ENCODE measurements at regions not wholly inside any gene's neighbourhood (a gene's known extent, or its start where the extent isn't known, plus 50 kb on each side); places are given as distances from the start of the nearest gene placed in this dataset.

DNA sequence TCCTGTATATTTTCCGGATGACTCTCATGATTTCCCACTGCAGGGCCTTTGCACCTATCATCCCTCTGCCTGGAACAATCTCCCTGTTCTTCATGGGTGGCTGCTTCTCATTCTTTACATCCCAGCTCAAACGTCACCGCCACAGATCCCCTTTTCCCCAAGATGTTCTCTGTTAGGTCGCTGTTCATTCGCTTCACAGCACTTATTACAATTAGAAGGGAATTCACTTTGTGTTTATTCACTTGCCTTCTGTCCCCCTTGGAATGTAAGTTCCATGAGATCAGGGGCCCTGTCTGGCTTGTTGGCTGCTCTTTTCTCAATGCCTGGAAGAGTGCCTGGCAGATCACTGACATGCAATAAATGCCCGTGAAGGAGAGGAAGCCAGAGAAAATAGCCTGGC, 106.7 kb downstream of the FOXI3 start:
- Histone ChIP-seq H3K9me3 (ENCODE audit: insufficient read depth, low read length) (no peaks in the 10 kb centered on the region), H3K9ac (ENCODE audit: insufficient read length, low read depth) (no peak overlapping the region), H3K27me3 (ENCODE audit: insufficient read depth, insufficient read length) (peaks cover 3% of the 10 kb centered on the region), H3K4me3 (ENCODE audit: insufficient read length, low read depth) (no peak overlapping the region), H3K4me1 (ENCODE audit: insufficient read depth, insufficient read length) (peaks cover 4% of the 10 kb centered on the region), H3K36me3 (ENCODE audit: insufficient read depth, insufficient read length, low read length) (no peaks in the 10 kb centered on the region)
- DNase-seq (ENCODE audit: low read depth, low spot score), result no peak
- no peak for TF ChIP-seq ZNF274 (IDR thresholded peaks at IDR 0.05; ENCODE audit: low read depth, low read length)
- no peak for TF ChIP-seq YY1 (IDR thresholded peaks at IDR 0.05; ENCODE audit: insufficient read depth, insufficient read length)
- TF ChIP-seq SUZ12 (IDR thresholded peaks at IDR 0.05; ENCODE audit: extremely low read depth, insufficient read depth, insufficient read length), result no peak

DNA sequence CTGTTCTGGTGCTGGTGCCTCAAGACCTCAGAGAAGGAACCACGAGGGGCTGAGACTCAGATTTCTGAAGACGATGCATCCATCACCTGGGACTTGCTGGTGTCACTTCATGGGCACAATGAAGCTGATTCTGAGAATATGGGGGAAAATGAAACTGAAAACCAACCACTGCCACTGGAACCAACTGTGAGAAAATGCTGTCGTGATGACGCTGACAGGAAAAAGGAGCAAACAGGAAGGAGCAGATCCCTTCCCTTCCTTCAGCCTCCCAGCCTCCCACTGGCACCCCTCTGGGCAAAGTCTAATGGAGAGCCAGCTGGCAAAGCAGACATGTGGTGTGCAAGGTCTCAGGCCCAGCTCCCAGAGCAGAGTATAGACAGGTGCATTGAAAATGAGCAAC, 109.7 kb downstream of the FOXI3 start:
- no peak for DNase-seq (ENCODE audit: low read depth, low spot score)
- Histone ChIP-seq H3K9ac (ENCODE audit: insufficient read length, low read depth) (no peak overlapping the region), H3K4me1 (ENCODE audit: insufficient read depth, insufficient read length) (no peaks in the 10 kb centered on the region), H3K27me3 (ENCODE audit: insufficient read depth, insufficient read length) (peaks cover 1% of the 10 kb centered on the region), H3K9me3 (ENCODE audit: insufficient read depth, low read length) (no peaks in the 10 kb centered on the region), H3K36me3 (ENCODE audit: insufficient read depth, insufficient read length, low read length) (no peaks in the 10 kb centered on the region), H3K4me3 (ENCODE audit: insufficient read length, low read depth) (no peak overlapping the region)
- no peak for TF ChIP-seq YY1 (IDR thresholded peaks at IDR 0.05; ENCODE audit: insufficient read depth, insufficient read length)
- no peak for TF ChIP-seq ZNF274 (IDR thresholded peaks at IDR 0.05; ENCODE audit: low read depth, low read length)
- no peak for TF ChIP-seq SUZ12 (IDR thresholded peaks at IDR 0.05; ENCODE audit: extremely low read depth, insufficient read depth, insufficient read length)

DNA sequence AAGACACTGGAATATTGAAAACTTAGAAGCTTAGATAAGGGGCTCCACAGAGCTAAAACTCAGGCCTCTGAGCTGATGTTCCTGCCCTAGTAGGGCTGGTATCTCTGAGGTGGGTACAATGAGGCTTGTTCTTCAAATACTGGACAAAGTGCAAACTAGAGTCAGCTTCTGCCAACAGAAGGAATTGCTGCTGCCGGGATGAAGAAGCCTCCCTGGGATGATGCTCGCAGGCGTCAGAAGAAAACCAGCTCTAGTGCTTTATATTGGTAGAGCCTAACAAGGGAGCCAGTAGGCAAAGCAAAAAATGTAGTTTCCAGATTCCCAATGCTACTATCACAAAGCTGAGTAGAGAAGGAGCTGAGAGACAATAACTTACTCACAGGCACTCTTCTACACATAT, 118.1 kb downstream of the FOXI3 start:
- DNase-seq (ENCODE audit: low read depth, low spot score), result no peak
- Histone ChIP-seq H3K4me1 (ENCODE audit: insufficient read depth, insufficient read length) (peaks cover 2% of the 10 kb centered on the region), H3K9me3 (ENCODE audit: insufficient read depth, low read length) (no peaks in the 10 kb centered on the region), H3K36me3 (ENCODE audit: insufficient read depth, insufficient read length, low read length) (no peaks in the 10 kb centered on the region), H3K27me3 (ENCODE audit: insufficient read depth, insufficient read length) (peaks cover 7% of the 10 kb centered on the region), H3K9ac (ENCODE audit: insufficient read length, low read depth) (no peak overlapping the region), H3K4me3 (ENCODE audit: insufficient read length, low read depth) (no peak overlapping the region)
- no peak for TF ChIP-seq SUZ12 (IDR thresholded peaks at IDR 0.05; ENCODE audit: extremely low read depth, insufficient read depth, insufficient read length)
- TF ChIP-seq YY1 (IDR thresholded peaks at IDR 0.05; ENCODE audit: insufficient read depth, insufficient read length), result no peak
- no peak for TF ChIP-seq ZNF274 (IDR thresholded peaks at IDR 0.05; ENCODE audit: low read depth, low read length)

DNA sequence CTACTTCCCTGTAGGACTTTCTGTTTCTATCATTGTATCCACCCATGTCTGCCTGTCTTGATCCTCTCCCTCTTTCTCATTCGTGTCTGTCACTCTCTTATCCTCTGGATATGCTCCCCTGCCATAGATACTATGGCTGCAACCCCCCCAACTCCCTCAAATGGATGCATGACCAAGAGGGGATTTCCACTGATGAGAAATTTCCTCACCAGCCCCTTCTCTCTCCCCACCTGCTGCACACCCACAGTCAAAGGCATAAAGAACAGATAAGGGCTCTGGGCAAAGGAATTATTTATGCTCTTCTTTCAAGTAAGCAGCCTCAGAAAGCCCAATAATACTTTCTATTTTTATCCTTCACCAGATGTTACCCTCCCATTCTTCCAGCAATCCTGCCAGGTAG, 121.3 kb downstream of the FOXI3 start:
- Histone ChIP-seq H3K9me3 (ENCODE audit: insufficient read depth, low read length) (no peaks in the 10 kb centered on the region), H3K4me3 (ENCODE audit: insufficient read length, low read depth) (no peak overlapping the region), H3K9ac (ENCODE audit: insufficient read length, low read depth) (no peak overlapping the region), H3K36me3 (ENCODE audit: insufficient read depth, insufficient read length, low read length) (no peaks in the 10 kb centered on the region), H3K4me1 (ENCODE audit: insufficient read depth, insufficient read length) (peaks cover 2% of the 10 kb centered on the region), H3K27me3 (ENCODE audit: insufficient read depth, insufficient read length) (peaks cover 11% of the 10 kb centered on the region)
- no peak for TF ChIP-seq ZNF274 (IDR thresholded peaks at IDR 0.05; ENCODE audit: low read depth, low read length)
- no peak for TF ChIP-seq YY1 (IDR thresholded peaks at IDR 0.05; ENCODE audit: insufficient read depth, insufficient read length)
- TF ChIP-seq SUZ12 (IDR thresholded peaks at IDR 0.05; ENCODE audit: extremely low read depth, insufficient read depth, insufficient read length), result no peak
- no peak for DNase-seq (ENCODE audit: low read depth, low spot score)

DNA sequence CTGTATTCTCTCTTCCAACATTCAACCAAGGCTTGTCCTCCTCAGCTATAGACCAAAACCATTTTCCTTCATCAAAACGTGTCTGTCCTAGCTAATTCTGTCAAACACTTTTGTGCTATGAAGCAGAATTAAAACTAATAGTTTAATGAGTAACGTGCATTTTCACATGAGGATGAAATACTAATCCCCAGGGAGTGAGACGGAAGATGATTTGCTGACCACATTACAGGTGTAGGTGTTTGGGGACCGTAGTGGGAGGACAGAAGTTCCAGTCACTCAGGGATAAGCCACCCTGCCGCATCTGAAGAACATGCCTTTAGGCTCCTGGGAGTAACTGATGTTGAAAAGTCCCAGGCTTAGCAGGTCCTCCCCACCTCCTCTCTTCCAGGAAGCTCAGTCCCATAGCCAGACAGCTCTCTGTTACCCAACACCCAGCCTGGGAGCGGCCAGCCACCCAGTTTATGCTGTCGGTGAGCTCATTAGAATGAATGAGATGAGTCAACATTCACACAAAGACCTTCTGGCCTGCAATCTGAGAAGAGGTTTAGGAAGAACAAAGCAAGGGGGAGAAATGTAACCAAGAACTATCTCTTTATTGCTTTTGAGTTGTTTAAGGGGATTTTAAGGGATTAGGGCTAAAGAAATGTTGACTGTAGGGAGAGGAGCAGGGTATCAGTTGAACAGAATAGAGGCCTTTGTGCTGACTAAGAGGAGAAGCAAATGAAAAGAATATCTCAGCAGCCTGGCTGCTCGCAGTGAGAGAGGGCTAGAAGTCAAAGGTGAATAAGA, 122.5 kb downstream of the FOXI3 start:
- Histone ChIP-seq H3K9me3 (ENCODE audit: insufficient read depth, low read length) (no peaks in the 10 kb centered on the region), H3K4me1 (ENCODE audit: insufficient read depth, insufficient read length) (peaks cover 2% of the 10 kb centered on the region), H3K27me3 (ENCODE audit: insufficient read depth, insufficient read length) (peaks cover 12% of the 10 kb centered on the region), H3K4me3 (ENCODE audit: insufficient read length, low read depth) (no peak overlapping the region), H3K36me3 (ENCODE audit: insufficient read depth, insufficient read length, low read length) (no peaks in the 10 kb centered on the region), H3K9ac (ENCODE audit: insufficient read length, low read depth) (no peak overlapping the region)
- DNase-seq (ENCODE audit: low read depth, low spot score), result peak; percentile 95
- TF ChIP-seq SUZ12 (IDR thresholded peaks at IDR 0.05; ENCODE audit: extremely low read depth, insufficient read depth, insufficient read length) (no peak), ZNF274 (IDR thresholded peaks at IDR 0.05; ENCODE audit: low read depth, low read length) (no peak), YY1 (IDR thresholded peaks at IDR 0.05; ENCODE audit: insufficient read depth, insufficient read length) (no peak)

DNA sequence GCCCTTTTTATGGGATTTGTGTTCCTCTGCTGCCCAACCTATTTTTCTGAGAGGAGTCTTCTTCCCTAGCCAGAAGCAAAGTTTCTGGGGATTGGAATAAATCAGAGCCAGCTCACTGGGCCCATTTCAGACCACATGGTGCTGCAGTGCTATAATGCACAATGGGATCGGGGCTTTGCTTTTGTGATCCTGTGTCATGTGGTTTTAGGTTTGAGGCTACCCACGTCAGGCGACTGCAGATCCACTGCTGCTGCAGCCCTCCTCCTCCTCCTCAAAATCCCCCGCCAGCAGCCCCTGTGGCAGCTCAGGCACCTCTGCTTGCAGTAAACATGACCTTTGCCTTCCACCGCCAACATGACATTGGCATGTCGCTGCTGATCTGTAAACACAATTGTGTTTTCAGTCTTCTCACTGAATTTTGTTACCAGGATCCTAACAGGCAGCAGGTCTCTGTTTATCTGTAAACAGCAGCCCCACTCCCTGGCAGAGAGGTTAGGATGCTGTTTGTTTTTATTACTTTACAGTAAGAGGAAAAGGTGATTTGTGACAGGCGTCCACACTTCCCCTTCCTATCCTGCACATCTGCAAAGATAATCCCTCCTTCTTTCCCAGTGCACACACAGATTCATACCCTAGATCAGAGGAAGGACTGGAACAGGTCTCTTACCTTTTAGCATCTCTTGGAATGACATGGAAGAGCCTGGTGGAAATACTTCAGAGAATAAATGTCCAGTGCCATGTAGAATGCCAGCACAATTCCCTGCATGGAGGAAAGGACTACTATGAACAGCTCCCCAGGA, 130.8 kb downstream of the FOXI3 start:
- no peaks in the 10 kb centered on the region for H3K36me3 ChIP-seq (ENCODE audit: insufficient read depth, insufficient read length, low read length)
- no peak for TF ChIP-seq SUZ12 (IDR thresholded peaks at IDR 0.05; ENCODE audit: extremely low read depth, insufficient read depth, insufficient read length)
- TF ChIP-seq YY1 (IDR thresholded peaks at IDR 0.05; ENCODE audit: insufficient read depth, insufficient read length), result no peak
- TF ChIP-seq ZNF274 (IDR thresholded peaks at IDR 0.05; ENCODE audit: low read depth, low read length), result no peak
- no peaks in the 10 kb centered on the region; the same call in 1 of the 2 replicates for H3K9me3 ChIP-seq (ENCODE audit: insufficient read depth, low read length)

More for the DNA sequence above, 130.8 kb downstream of the FOXI3 start:
- Histone ChIP-seq H3K4me3 (ENCODE audit: insufficient read length, low read depth) (no peak overlapping the region), H3K9ac (ENCODE audit: insufficient read length, low read depth) (no peak overlapping the region), H3K4me1 (ENCODE audit: insufficient read depth, insufficient read length) (peaks cover 2% of the 10 kb centered on the region), H3K27me3 (ENCODE audit: insufficient read depth, insufficient read length) (peaks cover 35% of the 10 kb centered on the region)
- DNase-seq (ENCODE audit: low read depth, low spot score), result no peak

Data from NT2/D1 (cell line).